SIG-M5 treated with dmso at 0.1 percent for 504 hours (cell line): ENCODE measurements at regions not wholly inside any gene's neighbourhood (a gene's known extent, or its start where the extent isn't known, plus 50 kb on each side); places are given as distances from the start of the nearest gene placed in this dataset.

Source experiments
- DNase-seq: peaks from one replicate; lab custom pipeline; 2025; ENCODE audit not compliant: unreplicated experiment; lab: John Stamatoyannopoulos, UW

GRCh38 chr4:136862653-136863052, 669.6 kb downstream of the PCDH18 start:
- no peak for DNase-seq

GRCh38 chr4:136861091-136861490, 671.2 kb downstream of the PCDH18 start:
- no peak for DNase-seq

GRCh38 chr4:136858903-136859302, 673.4 kb downstream of the PCDH18 start:
- DNase-seq: no peak

- no peak for DNase-seq
These were observed 676.4 kb downstream of the PCDH18 start for GRCh38 chr4:136855886-136856285.

GRCh38 chr4:136850446-136850845, 681.8 kb downstream of the PCDH18 start:
- no peak for DNase-seq

- no peak for DNase-seq
These were observed 684.2 kb downstream of the PCDH18 start for GRCh38 chr4:136847881-136848621.

- no peak for DNase-seq
These were observed 690.8 kb downstream of the PCDH18 start for GRCh38 chr4:136841526-136841925.

- no peak for DNase-seq
These were observed 693.7 kb downstream of the PCDH18 start for GRCh38 chr4:136838607-136839006.

GRCh38 chr4:136831553-136831952, 700.7 kb downstream of the PCDH18 start:
- no peak for DNase-seq

GRCh38 chr4:136829280-136829679, 703.0 kb downstream of the PCDH18 start:
- no peak for DNase-seq

- DNase-seq: no peak
These were observed 709.3 kb downstream of the PCDH18 start for GRCh38 chr4:136823020-136823419.

- no peak for DNase-seq
These were observed 713.4 kb downstream of the PCDH18 start for GRCh38 chr4:136818811-136819330.

- DNase-seq: no peak
These were observed 720.0 kb downstream of the PCDH18 start for GRCh38 chr4:136812100-136812880.

- DNase-seq: no peak
These were observed 720.7 kb downstream of the PCDH18 start for GRCh38 chr4:136811496-136812077.

- DNase-seq: no peak
These were observed 721.7 kb downstream of the PCDH18 start for GRCh38 chr4:136810626-136811025.

GRCh38 chr4:136806844-136807243, 725.5 kb downstream of the PCDH18 start:
- DNase-seq: no peak

GRCh38 chr4:136805617-136806016, 726.7 kb downstream of the PCDH18 start:
- DNase-seq: no peak

GRCh38 chr4:136803433-136803832, 728.9 kb downstream of the PCDH18 start:
- no peak for DNase-seq

GRCh38 chr4:136800248-136800647, 732.0 kb downstream of the PCDH18 start:
- DNase-seq: no peak

GRCh38 chr4:136796953-136797352, 735.3 kb downstream of the PCDH18 start:
- DNase-seq: no peak

GRCh38 chr4:136793848-136794247, 738.4 kb downstream of the PCDH18 start:
- no peak for DNase-seq

GRCh38 chr4:136784326-136784725, 748.0 kb downstream of the PCDH18 start:
- DNase-seq: no peak
